HepG2 (cell line): ENCODE measurements at regions not wholly inside any gene's neighbourhood (a gene's known extent, or its start where the extent isn't known, plus 50 kb on each side); places are given as distances from the start of the nearest gene placed in this dataset.

Source experiments
- ATAC-seq: fragments of 200-7000 bp; cut with Tn5 transposase; 3 replicates; pipeline ENCODE4 v1.9.1; 2020; ENCODE audit warnings: mild to moderate bottlenecking, moderate library complexity
- BruUV-seq: library from RNA; stranded (reverse); fragments of 400-500 nt; replicated peaks from 2 replicates; lab custom pipeline; 2021; lab: Mats Ljungman, UMichigan
- CTCF ChIA-PET: fragments of 300-600 bp; formaldehyde crosslinking; extraction: SDS; loops from one replicate; lab custom pipeline; 2021; ENCODE audit warnings: low total read pairs, inconsistent platforms, low intra/inter-chr PET ratio; lab: Yijun Ruan, JAX
- POLR2A ChIA-PET: fragments of 350-600 bp; sonication (Branson Sonifier 250); formaldehyde crosslinking; loops from one replicate; lab custom pipeline; 2020; ENCODE audit warnings: antibody characterized with exemption, inconsistent platforms; lab: Yijun Ruan, JAX
- DNase-seq: peaks from one replicate; pipeline ENCODE4 v3.0.0-alpha.2; 2015; ENCODE audit warnings: low spot score
- FAIRE-seq: peaks from 3 replicates; lab custom pipeline; 2011; peaks lifted over from hg19 to GRCh38; lab: Jason Lieb, UNC
- H2AFZ ChIP-seq: one replicate; pipeline ENCODE4 v1.6.1; 2011; ENCODE audit warnings: low read length, inconsistent platforms
- H3K27ac ChIP-seq: fragments of 300-600 bp; 3 replicates; pipeline ENCODE4 v1.8.0; 2011; ENCODE audit warnings: mixed run types, mild to moderate bottlenecking, mixed read lengths, low read length, inconsistent platforms; ENCODE audit not compliant: insufficient read depth; ENCODE audit errors: extremely low read length
- H3K27me3 ChIP-seq, 2 experiments: fragments of 200-600 bp in 1 of 2; 2 replicates in 1 of 2; 3 replicates in 1 of 2; pipeline versions ENCODE4 v1.6.0 to v1.8.0; 2011; ENCODE audit warnings: low read length in 2 of 2, mild to moderate bottlenecking in 2 of 2, moderate library complexity in 2 of 2, inconsistent platforms in 1 of 2; ENCODE audit not compliant: insufficient read depth in 2 of 2, control insufficient read depth in 1 of 2
- H3K36me3 ChIP-seq, 2 experiments: fragments of 200-600 bp in 1 of 2; replicated peaks in 1 of 2; 2 replicates in 1 of 2; 3 replicates in 1 of 2; pipeline versions ENCODE4 v1.5.1 to v1.8.0; 2011; ENCODE audit warnings: low read length in 2 of 2, inconsistent platforms in 1 of 2; ENCODE audit not compliant: insufficient read depth in 2 of 2, control insufficient read depth in 1 of 2
- H3K4me1 ChIP-seq: 2 replicates; pipeline ENCODE4 v1.5.1; 2012; ENCODE audit warnings: low read length, inconsistent platforms; ENCODE audit not compliant: insufficient read depth
- H3K4me2 ChIP-seq: 2 replicates; pipeline ENCODE4 v1.6.0; 2011; ENCODE audit warnings: low read depth, low read length, inconsistent platforms
- H3K4me3 ChIP-seq, 3 experiments: fragments of 200-600 bp in 1 of 3; sonication (generic), shearing (Covaris generic) in 1 of 3; replicated peaks in 1 of 3; 2 replicates each; pipeline ENCODE4 v1.5.1; 2011 to 2016; ENCODE audit warnings: low read length in 3 of 3, inconsistent platforms in 2 of 3, low read depth in 2 of 3, mild to moderate bottlenecking in 2 of 3, control low read depth in 1 of 3, mixed read lengths in 1 of 3; ENCODE audit not compliant: insufficient read depth in 1 of 3
- H3K79me2 ChIP-seq: one replicate; pipeline ENCODE4 v1.6.1; 2011; ENCODE audit warnings: low read length, inconsistent platforms; ENCODE audit not compliant: insufficient read depth
- H3K9ac ChIP-seq: 2 replicates; pipeline ENCODE4 v1.6.0; 2011; ENCODE audit warnings: mild to moderate bottlenecking, low read depth, low read length, inconsistent platforms; ENCODE audit not compliant: insufficient read depth
- H3K9me3 ChIP-seq: 2 replicates; pipeline ENCODE4 v1.5.1; 2012; ENCODE audit warnings: mild to moderate bottlenecking, low read length
- H4K20me1 ChIP-seq: 2 replicates; pipeline ENCODE4 v1.6.0; 2011; ENCODE audit warnings: inconsistent platforms, mild to moderate bottlenecking, low read length, moderate library complexity; ENCODE audit not compliant: insufficient read depth
- ATF7-NPFF ChIP-seq: sonication (generic); formaldehyde crosslinking; IDR thresholded peaks from 2 replicates; pipeline ENCODE4 v1.8.1; 2023; ENCODE audit warnings: mild to moderate bottlenecking, low read depth, missing genetic modification reagents, moderate library complexity
- BRCA1 ChIP-seq: sonication (generic); formaldehyde crosslinking; IDR thresholded peaks from 2 replicates; pipeline ENCODE4 v1.4.0; 2020; ENCODE audit warnings: missing genetic modification reagents
- HNRNPL ChIP-seq: fragments of 200-400 bp; formaldehyde crosslinking; IDR thresholded peaks from 2 replicates; pipeline ENCODE4 v1.6.1; 2017; ENCODE audit warnings: mild to moderate bottlenecking, low read depth, low read length
- KMT2B ChIP-seq: IDR thresholded peaks from 2 replicates; pipeline ENCODE4 v1.6.1; 2016; ENCODE audit warnings: missing genetic modification reagents, missing compliant biosample characterization
- MAFF ChIP-seq: IDR thresholded peaks from 2 replicates; pipeline ENCODE4 v1.6.1; 2011; ENCODE audit warnings: low read depth, low read length, improper control_type of control experiment
- MAFK ChIP-seq, 2 experiments: IDR thresholded peaks in 1 of 2; conservative IDR thresholded peaks in 1 of 2; 2 replicates each; pipeline ENCODE4 v1.6.1; 2011; ENCODE audit warnings: improper control_type of control experiment in 2 of 2, low read length in 2 of 2
- NFATC3 ChIP-seq: sonication (generic); formaldehyde crosslinking; IDR thresholded peaks from 2 replicates; pipeline ENCODE4 v1.5.1; 2020; ENCODE audit warnings: mild to moderate bottlenecking, missing genetic modification reagents
- ONECUT2 ChIP-seq: sonication (generic); formaldehyde crosslinking; IDR thresholded peaks from 2 replicates; pipeline ENCODE4 v1.4.0; 2020; ENCODE audit warnings: missing genetic modification reagents
- PBX2 ChIP-seq: IDR thresholded peaks from 2 replicates; pipeline ENCODE4 v1.6.1; 2016; ENCODE audit warnings: control low read depth
- RNF2 ChIP-seq: fragments of 450-650 bp; conservative IDR thresholded peaks from 2 replicates; pipeline ENCODE4 v1.6.1; 2016; ENCODE audit warnings: low read depth
- SRY ChIP-seq: sonication (generic); formaldehyde crosslinking; IDR thresholded peaks from 2 replicates; pipeline ENCODE4 v1.8.0; 2022; ENCODE audit warnings: mild to moderate bottlenecking, missing genetic modification reagents
- TCF7 ChIP-seq: sonication (generic); IDR thresholded peaks from 2 replicates; pipeline ENCODE4 v1.6.1; 2016; ENCODE audit warnings: antibody characterized with exemption, low read depth
- YY1 ChIP-seq: IDR thresholded peaks from 2 replicates; pipeline ENCODE4 v1.6.1; 2011; ENCODE audit warnings: low read length, low read depth, moderate library complexity, mild to moderate bottlenecking; ENCODE audit not compliant: insufficient read depth, insufficient replicate concordance
- ZFP62 ChIP-seq: sonication (generic); formaldehyde crosslinking; IDR thresholded peaks from 2 replicates; pipeline ENCODE4 v1.4.0; 2020; ENCODE audit warnings: missing genetic modification reagents
- ZNF83 ChIP-seq: sonication (generic); formaldehyde crosslinking; IDR thresholded peaks from 2 replicates; pipeline ENCODE4 v1.4.0; 2020; ENCODE audit warnings: missing genetic modification reagents, mild to moderate bottlenecking, borderline replicate concordance
- WGBS: methylation state at CpG from one replicate; pipeline ENCODE4 v1.1.6; 2017; ENCODE audit warnings: low lambda C conversion rate; 5-methylcytosine and 5-hydroxymethylcytosine counted together
- in situ Hi-C: cut with HindIII; loops from 2 replicates; pipeline ENCODE4 v1.10.0; 2017; ENCODE audit warnings: low pct_unique_long_range_greater_than_20kb; ENCODE audit not compliant: extremely low pct_ligation_motif_present
- intact Hi-C: fragments of 100-400 bp; cut with micrococcal nuclease; formaldehyde crosslinking; loops from one replicate; pipeline ENCODE4 v1.10.0; 2022; ENCODE audit not compliant: unreplicated experiment
- TF ChIP-seq, protein P1 (sequence below): sonication (generic); formaldehyde crosslinking; IDR thresholded peaks from 2 replicates; pipeline ENCODE4 v1.5.0; 2020; ENCODE audit warnings: mild to moderate bottlenecking, low read depth, missing genetic modification reagents, borderline replicate concordance
- TF ChIP-seq, protein P2 (sequence below): sonication (generic); formaldehyde crosslinking; IDR thresholded peaks from 2 replicates; pipeline ENCODE4 v1.5.1; 2020; ENCODE audit warnings: missing genetic modification reagents, mild to moderate bottlenecking, borderline replicate concordance

DNA sequence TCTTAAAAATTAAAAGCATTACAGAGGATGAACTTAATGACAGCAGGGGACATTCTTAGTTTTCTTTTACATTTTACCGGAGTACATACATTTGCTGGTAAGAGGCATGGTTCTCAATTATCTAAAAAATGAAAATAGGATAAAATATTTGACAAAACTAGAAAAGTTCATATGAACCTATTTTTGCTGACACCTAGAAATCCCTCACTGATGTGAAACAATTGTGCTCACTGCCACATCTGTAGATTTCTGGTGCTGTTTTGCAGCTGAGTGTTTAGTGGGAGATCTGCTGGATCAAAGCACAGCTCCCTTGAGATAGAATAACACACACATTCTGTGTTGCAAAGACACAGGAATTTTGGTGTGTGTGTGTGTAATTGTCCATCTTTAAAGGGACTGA, 392.9 kb upstream of the B3GALT2 start:
- ATAC-seq (no peak), DNase-seq (no peak), FAIRE-seq (no peak)
- Histone ChIP-seq H3K27me3 (no peaks in the 10 kb centered on the region), H2AFZ (no peak overlapping the region), H3K4me1 (no peaks in the 10 kb centered on the region), H3K4me2 (no peak overlapping the region), H3K9me3 (no peaks in the 10 kb centered on the region), H3K27ac (no peak overlapping the region), H4K20me1 (no peaks in the 10 kb centered on the region), H3K36me3 (no peaks in the 10 kb centered on the region), H3K9ac (no peak overlapping the region), H3K79me2 (no peaks in the 10 kb centered on the region), H3K4me3 (no peak overlapping the region)
- ChIA-PET CTCF (no interaction called here), POLR2A (no interaction called here)
- intact Hi-C loops = no loop called here
- in situ Hi-C loops = no loop called here
- WGBS = 0% methylated on average over 1 of the region's 1 CpG
- no TSS peak for BruUV-seq
- TF ChIP-seq, protein P1, sequence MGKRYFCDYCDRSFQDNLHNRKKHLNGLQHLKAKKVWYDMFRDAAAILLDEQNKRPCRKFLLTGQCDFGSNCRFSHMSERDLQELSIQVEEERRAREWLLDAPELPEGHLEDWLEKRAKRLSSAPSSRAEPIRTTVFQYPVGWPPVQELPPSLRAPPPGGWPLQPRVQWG = no peak
- TF ChIP-seq TCF7 (no peak), ONECUT2 (no peak), MAFK (conservative IDR thresholded peaks at IDR 0.05 in 1 of 2, IDR thresholded peaks at IDR 0.05 in 1 of 2; ENCODE audit: low read length in 2 of 2) (peak; percentile 58 to 75), SRY (CRISPR knock-in tag) (no peak), MAFF (peak; percentile 54), YY1 (no peak), KMT2B (CRISPR knock-in tag) (no peak)

DNA sequence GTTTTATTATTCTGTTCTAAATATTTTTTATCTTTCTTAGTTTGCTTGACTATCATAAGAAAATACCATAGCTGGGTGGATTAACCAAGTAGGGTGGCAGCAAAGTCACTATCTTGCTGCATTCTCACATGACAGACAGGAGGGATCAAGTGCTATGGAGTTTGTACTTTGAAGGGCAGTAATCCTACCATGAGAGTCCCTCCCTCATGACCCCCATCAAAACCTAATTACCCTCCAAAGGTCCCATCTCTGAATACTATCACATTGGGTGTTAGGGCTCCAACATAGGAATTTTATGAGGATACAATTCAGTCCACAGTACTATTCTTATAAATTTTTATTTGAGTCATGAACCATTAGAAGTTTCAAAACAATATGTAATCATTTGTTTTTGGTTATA, 388.5 kb upstream of the B3GALT2 start:
- no peak overlapping the region for H3K4me3 ChIP-seq
- intact Hi-C loops (no loop called here), in situ Hi-C loops (no loop called here)
- BruUV-seq = no TSS peak
- POLR2A ChIA-PET = no interaction called here
- H3K27ac ChIP-seq = no peak overlapping the region
- CTCF ChIA-PET = no interaction called here
- H3K4me2 ChIP-seq = no peak overlapping the region
- no peak overlapping the region for H3K9ac ChIP-seq
- no peaks in the 10 kb centered on the region for H3K79me2 ChIP-seq
- H3K4me1 ChIP-seq = no peaks in the 10 kb centered on the region
- ATAC-seq (no peak), FAIRE-seq (no peak), DNase-seq (no peak)
- no peaks in the 10 kb centered on the region for H3K9me3 ChIP-seq
- no peaks in the 10 kb centered on the region for H4K20me1 ChIP-seq
- H2AFZ ChIP-seq = no peak overlapping the region
- H3K36me3 ChIP-seq = no peaks in the 10 kb centered on the region
- no peaks in the 10 kb centered on the region for H3K27me3 ChIP-seq
- TF ChIP-seq ZFP62 (CRISPR knock-in tag) (no peak), PBX2 (CRISPR knock-in tag) (no peak), BRCA1 (no peak), HNRNPL (no peak), RNF2 (no peak), ZNF83 (no peak), ATF7-NPFF (no peak), NFATC3 (CRISPR knock-in tag) (no peak)
- TF ChIP-seq, protein P2, sequence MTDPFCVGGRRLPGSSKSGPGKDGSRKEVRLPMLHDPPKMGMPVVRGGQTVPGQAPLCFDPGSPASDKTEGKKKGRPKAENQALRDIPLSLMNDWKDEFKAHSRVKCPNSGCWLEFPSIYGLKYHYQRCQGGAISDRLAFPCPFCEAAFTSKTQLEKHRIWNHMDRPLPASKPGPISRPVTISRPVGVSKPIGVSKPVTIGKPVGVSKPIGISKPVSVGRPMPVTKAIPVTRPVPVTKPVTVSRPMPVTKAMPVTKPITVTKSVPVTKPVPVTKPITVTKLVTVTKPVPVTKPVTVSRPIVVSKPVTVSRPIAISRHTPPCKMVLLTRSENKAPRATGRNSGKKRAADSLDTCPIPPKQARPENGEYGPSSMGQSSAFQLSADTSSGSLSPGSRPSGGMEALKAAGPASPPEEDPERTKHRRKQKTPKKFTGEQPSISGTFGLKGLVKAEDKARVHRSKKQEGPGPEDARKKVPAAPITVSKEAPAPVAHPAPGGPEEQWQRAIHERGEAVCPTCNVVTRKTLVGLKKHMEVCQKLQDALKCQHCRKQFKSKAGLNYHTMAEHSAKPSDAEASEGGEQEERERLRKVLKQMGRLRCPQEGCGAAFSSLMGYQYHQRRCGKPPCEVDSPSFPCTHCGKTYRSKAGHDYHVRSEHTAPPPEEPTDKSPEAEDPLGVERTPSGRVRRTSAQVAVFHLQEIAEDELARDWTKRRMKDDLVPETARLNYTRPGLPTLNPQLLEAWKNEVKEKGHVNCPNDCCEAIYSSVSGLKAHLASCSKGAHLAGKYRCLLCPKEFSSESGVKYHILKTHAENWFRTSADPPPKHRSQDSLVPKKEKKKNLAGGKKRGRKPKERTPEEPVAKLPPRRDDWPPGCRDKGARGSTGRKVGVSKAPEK (CRISPR knock-in tag) = no peak
